HuH-7 (cell line): ENCODE measurements at regions not wholly inside any gene's neighbourhood (a gene's known extent, or its start where the extent isn't known, plus 50 kb on each side); places are given as distances from the start of the nearest gene placed in this dataset.
"Not testable (repeated sequence)": the region's sequence is repeated elsewhere in the genome, so short reads cannot be mapped to it uniquely, and the experiment has no call there.

Experiments used
- DNase-seq: peaks from one replicate; pipeline ENCODE4 v3.0.0; 2011; ENCODE audit warnings: low spot score

- no peak for DNase-seq
Observed at GRCh38 chr1:30249446-30250337, 473.7 kb downstream of the MATN1 start.

- no peak for DNase-seq
Observed at GRCh38 chr1:30248774-30249173, 474.6 kb downstream of the MATN1 start.

DNA sequence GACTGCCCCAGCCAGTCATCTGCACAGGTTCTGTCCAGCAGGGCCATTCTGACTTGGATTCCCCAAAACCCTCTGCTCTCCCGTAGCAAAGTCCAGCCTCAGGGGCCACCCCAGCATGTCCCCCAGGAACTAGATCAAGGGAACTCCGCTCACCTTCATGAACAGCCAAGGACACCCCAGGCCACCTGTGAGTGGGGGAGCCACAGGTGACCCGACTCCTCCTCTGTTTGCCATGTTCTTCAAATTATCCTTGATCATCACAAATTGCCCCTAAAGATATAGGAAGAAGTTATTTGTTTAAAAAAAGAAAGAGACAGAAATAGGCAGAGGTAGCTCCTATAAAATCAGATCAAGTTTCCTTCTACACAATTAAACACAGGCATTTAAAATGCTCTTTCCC, 475.0 kb downstream of the MATN1 start:
- no peak for DNase-seq

- DNase-seq: no peak
Observed at GRCh38 chr1:30244801-30245200, 478.6 kb downstream of the MATN1 start.

GRCh38 chr1:30242722-30243457, 480.5 kb downstream of the MATN1 start:
- DNase-seq: no peak

- no peak for DNase-seq
Observed at GRCh38 chr1:30242168-30242567, 481.2 kb downstream of the MATN1 start.

- DNase-seq: no peak
Observed at GRCh38 chr1:30241681-30242080, 481.7 kb downstream of the MATN1 start.

DNA sequence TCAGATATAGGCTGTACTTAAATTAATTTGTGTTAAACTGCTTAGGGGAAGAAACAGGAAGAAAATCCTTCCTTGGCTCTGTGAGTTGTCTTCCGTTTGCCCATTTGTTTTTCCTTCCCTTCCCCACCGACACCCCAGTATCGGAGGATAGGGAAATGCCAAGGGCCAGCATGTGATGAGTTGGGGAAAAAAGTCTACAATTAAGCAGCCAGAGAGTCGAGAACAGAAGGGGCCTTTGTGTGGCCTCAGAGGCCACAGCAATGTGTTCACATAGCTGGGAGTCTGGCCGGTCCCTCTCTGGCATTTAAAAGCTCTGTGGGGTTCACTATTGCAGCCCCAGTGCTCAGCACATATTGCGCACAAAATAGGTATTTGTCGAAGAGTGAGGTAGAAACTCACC, 489.3 kb downstream of the MATN1 start:
- no peak for DNase-seq

DNA sequence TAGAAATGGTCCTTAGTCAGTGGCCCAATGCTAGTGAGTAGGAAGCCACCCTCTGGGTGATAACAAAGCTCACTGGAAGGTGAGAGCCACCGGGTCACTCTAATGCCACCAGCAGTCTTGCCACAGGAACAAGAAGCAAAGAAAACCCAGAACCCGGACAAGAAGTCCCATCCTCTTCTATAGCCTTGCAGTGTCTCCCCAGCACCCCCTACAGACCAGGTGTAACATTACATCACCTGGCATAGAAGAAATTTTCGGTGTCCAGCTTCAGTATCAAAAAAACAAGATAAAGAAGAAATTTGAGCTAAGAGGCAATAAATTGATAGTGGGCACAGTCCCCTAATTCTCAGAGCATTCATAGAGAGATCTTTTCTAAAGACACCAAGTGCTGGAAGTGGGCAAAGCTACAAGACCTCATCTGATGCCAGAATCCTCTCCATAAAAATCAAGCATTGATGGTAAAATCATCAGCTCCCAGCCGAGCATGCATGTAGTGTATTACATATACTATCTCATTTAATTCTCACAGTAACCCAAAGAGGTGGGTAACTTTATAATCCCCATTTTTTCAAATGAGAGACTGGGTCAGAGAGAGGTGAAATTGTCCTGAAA, 491.0 kb downstream of the MATN1 start:
- DNase-seq: peak; percentile 34

DNA sequence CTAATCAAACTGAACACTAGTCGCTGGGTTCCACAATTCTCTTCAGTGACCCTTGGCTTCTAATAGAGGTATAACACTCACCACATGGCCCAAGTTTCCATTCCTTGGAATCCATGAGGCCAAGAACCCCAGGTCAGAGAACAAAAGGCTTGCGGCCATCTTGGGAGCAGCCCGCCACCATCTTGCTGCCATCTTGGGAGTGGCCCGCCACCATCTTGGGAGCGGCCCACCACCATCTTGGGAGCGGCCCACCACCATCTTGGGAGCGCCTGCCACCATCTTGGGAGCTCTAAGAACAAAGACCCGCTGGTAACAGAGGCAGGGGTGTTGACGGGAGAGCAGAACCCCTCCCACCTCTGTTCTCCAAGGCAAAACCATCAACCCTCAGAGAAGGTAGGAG, 493.4 kb downstream of the MATN1 start:
- no peak for DNase-seq

GRCh38 chr1:30229557-30229956, 493.8 kb downstream of the MATN1 start:
- DNase-seq: no peak

DNA sequence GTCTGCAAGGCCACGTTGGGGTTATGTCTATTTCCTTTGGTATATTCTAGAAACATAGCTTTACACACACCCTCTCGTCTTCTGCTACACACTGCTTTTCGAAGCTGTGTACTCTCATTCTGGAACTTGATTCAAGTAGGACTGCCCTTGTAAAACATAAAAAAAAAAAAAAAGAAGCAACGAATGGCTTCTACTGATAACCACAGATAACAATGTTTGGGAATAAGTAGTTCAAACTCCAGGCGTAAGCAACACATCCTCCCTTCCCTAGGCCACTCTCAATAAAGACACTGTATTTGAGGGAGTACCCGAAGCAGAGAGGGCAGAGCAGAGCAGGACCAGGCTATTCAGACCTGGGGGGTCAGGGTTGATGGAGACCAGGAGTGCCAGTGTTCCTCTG, 496.7 kb downstream of the MATN1 start:
- no peak for DNase-seq

GRCh38 chr1:30225357-30225756, 498.0 kb downstream of the MATN1 start:
- DNase-seq: no peak

- DNase-seq: no peak
Observed at GRCh38 chr1:30219675-30220074, 503.7 kb downstream of the MATN1 start.

- no peak for DNase-seq
Observed at GRCh38 chr1:30218438-30218837, 504.9 kb downstream of the MATN1 start.

DNA sequence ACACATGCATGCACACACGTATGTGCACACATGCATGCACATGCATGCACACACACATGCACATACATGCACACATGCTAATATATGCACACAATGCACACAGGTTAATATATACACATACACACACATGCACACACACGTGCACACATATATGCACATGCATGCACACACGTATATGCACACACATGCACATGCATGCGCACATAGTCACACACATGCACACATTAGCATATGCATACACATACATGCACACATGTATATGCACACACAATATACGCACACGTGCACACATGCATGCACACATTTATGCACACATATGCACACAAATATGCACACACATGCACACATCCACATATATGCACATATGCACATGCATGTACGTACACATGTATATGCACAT, 506.8 kb downstream of the MATN1 start:
- no peak for DNase-seq

- DNase-seq: no peak
Observed at GRCh38 chr1:30213936-30214335, 509.4 kb downstream of the MATN1 start.

- DNase-seq: not testable (repeated sequence)
Observed at GRCh38 chr1:30207962-30208361, 515.4 kb downstream of the MATN1 start.

DNA sequence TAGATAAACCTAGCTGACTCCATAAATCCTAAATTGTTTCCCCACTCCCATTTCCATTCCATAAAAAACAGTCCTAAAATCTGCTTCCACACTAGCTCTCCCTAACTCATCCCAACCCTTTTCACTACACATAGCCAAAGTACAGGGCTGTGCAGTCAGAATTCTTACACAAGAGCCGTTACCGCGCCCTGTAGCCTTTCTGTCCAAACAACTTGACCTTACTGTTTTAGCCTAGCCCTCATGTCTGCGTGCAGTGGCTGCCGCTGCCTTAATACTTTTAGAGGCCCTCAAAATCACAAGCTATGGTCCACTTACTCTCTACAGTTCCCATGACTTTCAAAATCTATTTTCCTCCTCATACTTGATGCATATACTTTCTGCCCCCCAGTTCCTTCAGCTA, 516.8 kb downstream of the MATN1 start:
- not testable (repeated sequence) for DNase-seq

DNA sequence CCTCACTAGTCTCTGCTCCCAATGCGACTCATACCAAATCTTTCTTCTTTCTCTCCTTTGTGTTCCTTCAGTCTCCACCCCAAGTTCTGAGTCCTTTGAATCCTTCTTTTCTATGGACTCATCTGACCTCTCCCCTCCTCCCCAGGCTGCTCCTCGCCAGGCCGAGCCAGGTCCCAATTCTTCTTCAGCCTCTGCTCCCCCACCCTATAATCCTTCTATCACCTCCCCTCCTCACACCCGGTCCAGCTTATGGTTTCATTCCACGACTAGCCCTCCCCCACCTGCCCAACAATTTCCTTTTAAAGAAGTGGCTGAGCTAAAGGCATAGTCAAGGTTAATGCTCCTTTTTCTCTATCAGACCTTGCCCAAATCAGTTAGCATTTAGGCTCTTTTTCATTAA, 518.5 kb downstream of the MATN1 start:
- not testable (repeated sequence) for DNase-seq

DNA sequence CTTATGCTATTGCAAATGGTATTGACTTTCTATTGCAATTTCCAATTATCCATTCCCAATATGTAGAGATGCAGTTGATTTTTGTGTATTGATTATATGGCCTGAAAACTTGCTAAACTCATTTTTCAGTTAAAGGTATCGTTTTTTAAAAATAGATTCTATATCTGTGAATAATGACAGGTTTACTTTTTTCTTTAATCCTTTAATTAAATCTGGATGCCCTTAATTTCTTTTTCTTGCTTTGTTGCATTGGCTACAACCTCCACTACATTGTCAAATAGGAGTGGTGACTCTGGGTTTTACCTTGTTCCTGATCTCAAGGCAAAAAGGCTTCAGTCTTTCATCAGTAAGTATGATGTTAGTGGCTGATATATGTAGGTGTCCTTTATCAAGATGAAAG, 522.4 kb downstream of the MATN1 start:
- no peak for DNase-seq

GRCh38 chr1:30200161-30200560, 523.2 kb downstream of the MATN1 start:
- DNase-seq: no peak

DNA sequence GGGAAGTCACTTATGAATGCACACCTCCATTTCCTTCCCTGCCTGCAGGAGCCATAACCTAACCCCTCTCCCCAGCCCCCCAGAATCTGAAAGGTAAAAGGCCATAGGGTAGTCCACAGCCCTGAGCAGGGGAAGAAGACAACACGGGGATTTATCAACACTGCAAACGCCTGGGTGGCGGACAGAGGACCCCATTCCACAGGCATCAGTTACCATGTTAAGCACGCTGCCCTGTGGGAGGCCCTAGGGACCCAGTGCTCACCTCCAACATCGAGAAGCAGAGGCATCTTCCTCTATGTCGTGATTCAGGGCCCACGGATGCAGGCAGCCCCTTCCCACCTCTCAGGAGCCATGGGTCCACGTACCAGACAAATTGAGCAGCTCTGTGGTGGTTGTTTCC, 523.8 kb downstream of the MATN1 start:
- no peak for DNase-seq
